HUES48 (cell line): ENCODE measurements at regions not wholly inside any gene's neighbourhood (a gene's known extent, or its start where the extent isn't known, plus 50 kb on each side); places are given as distances from the start of the nearest gene placed in this dataset.

Experiments used
- H3K27ac ChIP-seq: one replicate; pipeline ENCODE4 v1.7.0; 2013; ENCODE audit warnings: low read depth, low read length, inconsistent platforms
- H3K27me3 ChIP-seq: 2 replicates; pipeline ENCODE4 v1.6.1; 2013; ENCODE audit warnings: mild to moderate bottlenecking, low read length; ENCODE audit not compliant: control insufficient read depth, insufficient read depth
- H3K36me3 ChIP-seq: 2 replicates; pipeline ENCODE4 v1.6.1; 2013; ENCODE audit warnings: low read length; ENCODE audit not compliant: control insufficient read depth, insufficient read depth
- H3K4me1 ChIP-seq: 2 replicates; pipeline ENCODE4 v1.6.1; 2013; ENCODE audit warnings: mild to moderate bottlenecking, low read length; ENCODE audit not compliant: control insufficient read depth, insufficient read depth
- H3K4me3 ChIP-seq: 2 replicates; pipeline ENCODE4 v1.5.1; 2013; ENCODE audit warnings: mild to moderate bottlenecking, low read depth, low read length
- H3K9ac ChIP-seq: 2 replicates; pipeline ENCODE4 v1.6.1; 2013; ENCODE audit warnings: mild to moderate bottlenecking, low read depth, low read length, moderate library complexity
- H3K9me3 ChIP-seq: 2 replicates; pipeline ENCODE4 v1.6.1; 2013; ENCODE audit warnings: low read length; ENCODE audit not compliant: control insufficient read depth, insufficient read depth

GRCh38 chr4:31360786-31361185 is 640.6 kb downstream of the PCDH7 start:
- Histone ChIP-seq H3K36me3 (no peaks in the 10 kb centered on the region), H3K27ac (no peak overlapping the region), H3K27me3 (no peaks in the 10 kb centered on the region), H3K4me1 (no peaks in the 10 kb centered on the region), H3K9me3 (no peaks in the 10 kb centered on the region), H3K9ac (no peak overlapping the region), H3K4me3 (no peak overlapping the region)

GRCh38 chr4:31362756-31363155 is 642.6 kb downstream of the PCDH7 start:
- Histone ChIP-seq H3K4me1 (no peaks in the 10 kb centered on the region), H3K4me3 (no peak overlapping the region), H3K27me3 (no peaks in the 10 kb centered on the region), H3K27ac (no peak overlapping the region), H3K9me3 (no peaks in the 10 kb centered on the region), H3K9ac (no peak overlapping the region), H3K36me3 (no peaks in the 10 kb centered on the region)

- no peaks in the 10 kb centered on the region for H3K9me3 ChIP-seq
- no peaks in the 10 kb centered on the region for H3K27me3 ChIP-seq
- H3K36me3 ChIP-seq = no peaks in the 10 kb centered on the region
- no peak overlapping the region for H3K27ac ChIP-seq
- no peaks in the 10 kb centered on the region for H3K4me1 ChIP-seq
- no peak overlapping the region for H3K4me3 ChIP-seq
- H3K9ac ChIP-seq = no peak overlapping the region
Observed at GRCh38 chr4:31365006-31365690, 645.0 kb downstream of the PCDH7 start.

- no peak overlapping the region for H3K9ac ChIP-seq
- H3K27ac ChIP-seq = no peak overlapping the region
- no peaks in the 10 kb centered on the region for H3K9me3 ChIP-seq
- no peak overlapping the region for H3K4me3 ChIP-seq
- H3K36me3 ChIP-seq = no peaks in the 10 kb centered on the region
- H3K27me3 ChIP-seq = no peaks in the 10 kb centered on the region
- no peaks in the 10 kb centered on the region for H3K4me1 ChIP-seq
Observed at GRCh38 chr4:31366041-31366440, 645.9 kb downstream of the PCDH7 start.

GRCh38 chr4:31370866-31371465 is 650.8 kb downstream of the PCDH7 start:
- no peaks in the 10 kb centered on the region for H3K36me3 ChIP-seq
- no peaks in the 10 kb centered on the region for H3K4me1 ChIP-seq
- 0 out of 2 replicates have a peak, but pooled peaks cover 7% of the 10 kb centered on the region for H3K9me3 ChIP-seq
- H3K27ac ChIP-seq = no peak overlapping the region
- H3K27me3 ChIP-seq = no peaks in the 10 kb centered on the region
- no peak overlapping the region for H3K4me3 ChIP-seq
- no peak overlapping the region for H3K9ac ChIP-seq

GRCh38 chr4:31374256-31374960 is 654.2 kb downstream of the PCDH7 start:
- Histone ChIP-seq H3K9ac (no peak overlapping the region), H3K4me1 (no peaks in the 10 kb centered on the region), H3K36me3 (no peaks in the 10 kb centered on the region), H3K27me3 (no peaks in the 10 kb centered on the region), H3K9me3 (0 out of 2 replicates have a peak, but pooled peaks cover 7% of the 10 kb centered on the region), H3K4me3 (no peak overlapping the region), H3K27ac (no peak overlapping the region)

- Histone ChIP-seq H3K4me1 (no peaks in the 10 kb centered on the region), H3K9ac (no peak overlapping the region), H3K9me3 (0 out of 2 replicates have a peak, but pooled peaks cover 7% of the 10 kb centered on the region), H3K27me3 (no peaks in the 10 kb centered on the region), H3K4me3 (no peak overlapping the region), H3K27ac (no peak overlapping the region), H3K36me3 (no peaks in the 10 kb centered on the region)
Observed at GRCh38 chr4:31375936-31376335, 655.8 kb downstream of the PCDH7 start.

GRCh38 chr4:31379364-31379763 is 659.2 kb downstream of the PCDH7 start:
- Histone ChIP-seq H3K4me3 (no peak overlapping the region), H3K9ac (no peak overlapping the region), H3K27ac (no peak overlapping the region), H3K9me3 (no peaks in the 10 kb centered on the region), H3K27me3 (no peaks in the 10 kb centered on the region), H3K36me3 (no peaks in the 10 kb centered on the region), H3K4me1 (no peaks in the 10 kb centered on the region)

GRCh38 chr4:31383767-31384166 is 663.6 kb downstream of the PCDH7 start:
- H3K9ac ChIP-seq = no peak overlapping the region
- H3K4me1 ChIP-seq = no peaks in the 10 kb centered on the region
- H3K27ac ChIP-seq = no peak overlapping the region

GRCh38 chr4:31390849-31391248 is 670.7 kb downstream of the PCDH7 start:
- Histone ChIP-seq H3K27ac (no peak overlapping the region), H3K36me3 (no peaks in the 10 kb centered on the region), H3K9me3 (no peaks in the 10 kb centered on the region), H3K9ac (no peak overlapping the region), H3K4me3 (no peak overlapping the region), H3K4me1 (peaks cover 12% of the 10 kb centered on the region; the same call in 1 of the 2 replicates), H3K27me3 (no peaks in the 10 kb centered on the region)

More at GRCh38 chr4:31383767-31384166, 663.6 kb downstream of the PCDH7 start:
- H3K9me3 ChIP-seq = no peaks in the 10 kb centered on the region
- H3K36me3 ChIP-seq = no peaks in the 10 kb centered on the region
- H3K4me3 ChIP-seq = no peak overlapping the region
- H3K27me3 ChIP-seq = no peaks in the 10 kb centered on the region

GRCh38 chr4:31391976-31392375 is 671.8 kb downstream of the PCDH7 start:
- H3K4me3 ChIP-seq = no peak overlapping the region
- no peak overlapping the region for H3K27ac ChIP-seq
- H3K27me3 ChIP-seq = no peaks in the 10 kb centered on the region
- no peaks in the 10 kb centered on the region for H3K36me3 ChIP-seq
- peaks cover 12% of the 10 kb centered on the region; the same call in 1 of the 2 replicates for H3K4me1 ChIP-seq
- H3K9me3 ChIP-seq = no peaks in the 10 kb centered on the region
- H3K9ac ChIP-seq = no peak overlapping the region
